ENCODE measurements at regions not wholly inside any gene's neighbourhood (a gene's known extent, or its start where the extent isn't known, plus 50 kb on each side); places are given as distances from the start of the nearest gene placed in this dataset.

- no peak overlapping the region for H3K27ac Mint-ChIP-seq
- no peaks in the 10 kb centered on the region for H3K27me3 Mint-ChIP-seq (ENCODE audit: low read depth)
- no peak for DNase-seq
- H3K4me1 Mint-ChIP-seq (ENCODE audit: low read depth) = no peaks in the 10 kb centered on the region
- intact Hi-C loops (cut with micrococcal nuclease) = no loop called here
- H3K36me3 Mint-ChIP-seq (ENCODE audit: low read depth) = no peaks in the 10 kb centered on the region
- CTCF ChIA-PET = no interaction called here
- H3K4me3 Mint-ChIP-seq = no peak overlapping the region
- H3K9me3 Mint-ChIP-seq = no peaks in the 10 kb centered on the region
Measured at GRCh38 chr9:26437056-26437711, 455.4 kb downstream of the CAAP1 start.

GRCh38 chr9:26426551-26427131 is 466.0 kb downstream of the CAAP1 start:
- CTCF ChIA-PET = no interaction called here
- Mint-ChIP-seq H3K4me3 (no peak overlapping the region), H3K27me3 (ENCODE audit: low read depth) (no peaks in the 10 kb centered on the region), H3K27ac (no peak overlapping the region), H3K9me3 (peaks cover 7% of the 10 kb centered on the region), H3K36me3 (ENCODE audit: low read depth) (no peaks in the 10 kb centered on the region), H3K4me1 (ENCODE audit: low read depth) (no peaks in the 10 kb centered on the region)
- no peak for DNase-seq
- intact Hi-C loops (cut with micrococcal nuclease) = no loop called here

GRCh38 chr9:26418480-26418879 is 474.1 kb downstream of the CAAP1 start:
- H3K4me1 Mint-ChIP-seq (ENCODE audit: low read depth) = no peaks in the 10 kb centered on the region
- H3K36me3 Mint-ChIP-seq (ENCODE audit: low read depth) = no peaks in the 10 kb centered on the region
- no peak for DNase-seq
- CTCF ChIA-PET = no interaction called here
- intact Hi-C loops (cut with micrococcal nuclease) = no loop called here
- H3K27me3 Mint-ChIP-seq (ENCODE audit: low read depth) = no peaks in the 10 kb centered on the region
- no peak overlapping the region for H3K4me3 Mint-ChIP-seq
- peaks cover 2% of the 10 kb centered on the region for H3K9me3 Mint-ChIP-seq
- H3K27ac Mint-ChIP-seq = no peak overlapping the region

DNA sequence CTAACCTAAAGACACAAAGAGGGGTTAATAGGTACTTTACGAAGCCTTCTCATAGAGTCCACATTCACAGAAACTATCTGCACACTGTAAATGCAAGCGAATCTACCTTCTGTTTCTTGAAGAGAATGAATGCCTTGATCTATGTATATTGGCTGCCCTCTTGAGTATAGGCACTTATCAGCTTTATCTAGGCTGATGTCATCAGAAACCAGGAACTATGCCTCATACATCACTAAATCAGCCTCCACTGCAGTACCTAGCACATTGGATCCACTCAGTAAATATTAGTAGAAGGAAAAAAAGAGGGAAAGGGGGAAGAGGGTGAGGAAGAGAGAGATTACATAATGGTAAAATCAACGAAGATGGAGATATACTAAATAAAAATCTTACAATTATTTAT is 477.1 kb downstream of the CAAP1 start:
- no peak for DNase-seq
- Mint-ChIP-seq H3K36me3 (ENCODE audit: low read depth) (no peaks in the 10 kb centered on the region), H3K27me3 (ENCODE audit: low read depth) (no peaks in the 10 kb centered on the region), H3K4me3 (no peak overlapping the region), H3K9me3 (peaks cover 4% of the 10 kb centered on the region), H3K27ac (no peak overlapping the region), H3K4me1 (ENCODE audit: low read depth) (no peaks in the 10 kb centered on the region)
- intact Hi-C loops (cut with micrococcal nuclease) = no loop called here
- CTCF ChIA-PET = no interaction called here

DNA sequence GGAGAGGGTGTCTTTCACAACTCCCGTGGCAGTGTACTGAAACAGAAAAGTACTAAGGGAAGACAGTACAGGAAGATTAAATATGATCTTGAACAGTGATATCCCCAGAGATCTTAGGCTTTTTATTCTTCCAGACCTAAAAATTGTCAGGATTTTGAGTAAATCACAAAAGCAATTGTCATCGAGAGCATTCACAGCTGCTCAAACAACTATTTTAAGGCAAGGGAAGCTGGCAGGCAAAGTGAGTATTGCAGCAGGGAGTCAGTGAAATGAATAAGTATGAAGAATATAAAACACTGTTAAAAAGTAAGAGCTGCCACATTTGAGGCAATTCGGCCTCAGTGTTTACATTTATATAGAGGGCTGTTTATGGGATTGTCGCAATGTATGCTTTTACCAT is 479.0 kb downstream of the CAAP1 start:
- no peak for DNase-seq
- Mint-ChIP-seq H3K9me3 (peaks cover 4% of the 10 kb centered on the region), H3K36me3 (ENCODE audit: low read depth) (no peaks in the 10 kb centered on the region), H3K4me1 (ENCODE audit: low read depth) (no peaks in the 10 kb centered on the region), H3K27ac (no peak overlapping the region), H3K27me3 (ENCODE audit: low read depth) (no peaks in the 10 kb centered on the region), H3K4me3 (no peak overlapping the region)
- intact Hi-C loops (cut with micrococcal nuclease) = no loop called here
- CTCF ChIA-PET = interaction anchor here (0.6 kb wide), 1 partner anchor 1445 kb away, joined by 4 read pairs; no protein-coding TSS in a partner anchor

- DNase-seq = no peak
- no peaks in the 10 kb centered on the region for H3K4me1 Mint-ChIP-seq (ENCODE audit: low read depth)
- peaks cover 4% of the 10 kb centered on the region for H3K9me3 Mint-ChIP-seq
- CTCF ChIA-PET = no interaction called here
- H3K4me3 Mint-ChIP-seq = no peak overlapping the region
- intact Hi-C loops (cut with micrococcal nuclease) = no loop called here
- no peaks in the 10 kb centered on the region for H3K36me3 Mint-ChIP-seq (ENCODE audit: low read depth)
- H3K27me3 Mint-ChIP-seq (ENCODE audit: low read depth) = no peaks in the 10 kb centered on the region
- no peak overlapping the region for H3K27ac Mint-ChIP-seq
Measured at GRCh38 chr9:26412446-26412845, 480.2 kb downstream of the CAAP1 start.

- CTCF ChIA-PET = no interaction called here
- Mint-ChIP-seq H3K4me1 (ENCODE audit: low read depth) (no peaks in the 10 kb centered on the region), H3K9me3 (no peaks in the 10 kb centered on the region), H3K27me3 (ENCODE audit: low read depth) (no peaks in the 10 kb centered on the region), H3K36me3 (ENCODE audit: low read depth) (no peaks in the 10 kb centered on the region), H3K4me3 (no peak overlapping the region), H3K27ac (no peak overlapping the region)
- intact Hi-C loops (cut with micrococcal nuclease) = no loop called here
- DNase-seq = no peak
Measured at GRCh38 chr9:26406676-26407075, 485.9 kb downstream of the CAAP1 start.

DNA sequence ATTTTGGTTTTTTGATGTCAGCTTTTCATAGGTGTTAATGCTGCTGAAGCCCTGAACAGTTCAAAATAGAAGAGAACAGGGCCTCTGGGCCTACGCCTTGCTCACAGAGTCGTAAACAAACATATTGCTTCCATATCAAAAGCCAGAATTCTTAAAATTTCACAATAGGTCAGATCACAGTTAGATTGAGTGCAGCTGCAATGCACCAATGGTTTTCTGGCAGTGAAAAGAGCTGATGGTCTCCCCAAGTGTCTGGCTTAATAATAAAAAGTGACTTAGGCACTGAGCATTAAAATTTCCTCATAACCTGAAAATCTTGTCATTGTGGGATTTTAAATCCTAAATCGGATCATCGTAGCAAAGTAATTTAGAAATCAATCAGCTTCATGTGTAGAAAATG is 493.0 kb downstream of the CAAP1 start:
- no peaks in the 10 kb centered on the region for H3K9me3 Mint-ChIP-seq
- intact Hi-C loops (cut with micrococcal nuclease) = no loop called here
- no peaks in the 10 kb centered on the region for H3K4me1 Mint-ChIP-seq (ENCODE audit: low read depth)
- no peaks in the 10 kb centered on the region for H3K27me3 Mint-ChIP-seq (ENCODE audit: low read depth)
- no peak overlapping the region for H3K4me3 Mint-ChIP-seq
- CTCF ChIA-PET = no interaction called here
- no peaks in the 10 kb centered on the region for H3K36me3 Mint-ChIP-seq (ENCODE audit: low read depth)
- H3K27ac Mint-ChIP-seq = no peak overlapping the region
- no peak for DNase-seq

DNA sequence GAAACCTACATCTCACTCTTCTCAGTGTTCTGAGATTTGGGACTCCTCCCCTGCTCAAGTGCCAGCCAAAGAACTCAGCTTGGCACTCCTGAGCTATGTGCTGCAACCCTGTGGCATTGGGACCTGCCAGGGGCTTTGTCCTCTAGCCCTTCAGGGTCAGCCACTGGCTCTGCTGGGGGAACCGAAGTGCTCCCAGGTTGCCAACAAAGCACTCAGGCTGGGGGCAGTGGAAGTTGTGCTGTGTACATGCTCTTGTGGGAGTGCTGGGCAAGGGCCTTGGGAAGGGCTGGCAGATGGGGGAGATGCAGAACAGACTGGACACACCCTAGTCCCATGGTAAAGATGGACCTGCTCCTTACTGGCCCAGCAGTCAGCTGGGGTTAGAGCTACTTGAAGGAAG is 498.6 kb downstream of the CAAP1 start:
- intact Hi-C loops (cut with micrococcal nuclease) = no loop called here
- Mint-ChIP-seq H3K4me1 (ENCODE audit: low read depth) (no peaks in the 10 kb centered on the region), H3K27me3 (ENCODE audit: low read depth) (no peaks in the 10 kb centered on the region), H3K36me3 (ENCODE audit: low read depth) (no peaks in the 10 kb centered on the region), H3K9me3 (peaks cover 16% of the 10 kb centered on the region), H3K27ac (no peak overlapping the region), H3K4me3 (no peak overlapping the region)
- DNase-seq = no peak
- CTCF ChIA-PET = interaction anchor here (0.6 kb wide), 1 partner anchor 108 kb away, joined by 4 read pairs; no protein-coding TSS in a partner anchor

- intact Hi-C loops (cut with micrococcal nuclease) = no loop called here
- DNase-seq = no peak
- Mint-ChIP-seq H3K36me3 (ENCODE audit: low read depth) (no peaks in the 10 kb centered on the region), H3K27ac (no peak overlapping the region), H3K4me1 (ENCODE audit: low read depth) (no peaks in the 10 kb centered on the region), H3K4me3 (no peak overlapping the region), H3K9me3 (peaks cover 16% of the 10 kb centered on the region), H3K27me3 (ENCODE audit: low read depth) (no peaks in the 10 kb centered on the region)
- CTCF ChIA-PET = no interaction called here
Measured at GRCh38 chr9:26392639-26393038, 500.0 kb downstream of the CAAP1 start.

- H3K4me1 Mint-ChIP-seq (ENCODE audit: low read depth) = no peaks in the 10 kb centered on the region
- no peaks in the 10 kb centered on the region for H3K27me3 Mint-ChIP-seq (ENCODE audit: low read depth)
- DNase-seq = no peak
- H3K27ac Mint-ChIP-seq = no peak overlapping the region
- H3K4me3 Mint-ChIP-seq = no peak overlapping the region
- H3K9me3 Mint-ChIP-seq = peaks cover 18% of the 10 kb centered on the region
- H3K36me3 Mint-ChIP-seq (ENCODE audit: low read depth) = no peaks in the 10 kb centered on the region
- intact Hi-C loops (cut with micrococcal nuclease) = no loop called here
- CTCF ChIA-PET = no interaction called here
Measured at GRCh38 chr9:26391036-26391435, 501.6 kb downstream of the CAAP1 start.

GRCh38 chr9:26375448-26375847 is 517.2 kb downstream of the CAAP1 start:
- no peak for DNase-seq
- H3K27me3 Mint-ChIP-seq (ENCODE audit: low read depth) = no peaks in the 10 kb centered on the region
- no peaks in the 10 kb centered on the region for H3K4me1 Mint-ChIP-seq (ENCODE audit: low read depth)
- no peak overlapping the region for H3K27ac Mint-ChIP-seq
- peaks cover 6% of the 10 kb centered on the region for H3K9me3 Mint-ChIP-seq
- intact Hi-C loops (cut with micrococcal nuclease) = no loop called here
- H3K4me3 Mint-ChIP-seq = no peak overlapping the region
- H3K36me3 Mint-ChIP-seq (ENCODE audit: low read depth) = no peaks in the 10 kb centered on the region
- CTCF ChIA-PET = no interaction called here

DNA sequence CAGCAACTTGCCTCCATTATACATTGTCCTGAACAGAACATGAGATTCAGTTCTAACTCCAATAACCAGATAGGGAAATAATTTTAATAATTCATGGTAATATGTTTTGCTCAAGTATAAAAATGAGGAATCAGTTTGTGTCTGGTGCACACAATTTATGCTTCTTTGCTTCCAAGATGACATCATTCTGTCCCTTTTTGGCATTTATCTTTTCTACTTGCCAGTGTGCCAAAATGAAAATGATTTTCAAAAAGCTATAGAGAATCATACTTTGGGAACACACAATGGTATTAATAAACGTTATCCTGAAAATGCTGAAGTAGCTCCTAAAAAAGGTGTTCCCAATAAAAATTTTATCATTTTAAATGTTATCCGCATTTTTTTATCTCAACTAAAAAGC is 519.0 kb downstream of the CAAP1 start:
- no peak for DNase-seq
- CTCF ChIA-PET = no interaction called here
- no peaks in the 10 kb centered on the region for H3K36me3 Mint-ChIP-seq (ENCODE audit: low read depth)
- no peaks in the 10 kb centered on the region for H3K27me3 Mint-ChIP-seq (ENCODE audit: low read depth)
- no peak overlapping the region for H3K27ac Mint-ChIP-seq
- no peaks in the 10 kb centered on the region for H3K4me1 Mint-ChIP-seq (ENCODE audit: low read depth)
- intact Hi-C loops (cut with micrococcal nuclease) = no loop called here
- no peak overlapping the region for H3K4me3 Mint-ChIP-seq
- H3K9me3 Mint-ChIP-seq = peaks cover 5% of the 10 kb centered on the region

All from activated naive CD4-positive, alpha-beta T cell treated with anti-CD3 and anti-CD28 coated beads for 36 hours (primary cell).